ENCODE measurements at regions not wholly inside any gene's neighbourhood (a gene's known extent, or its start where the extent isn't known, plus 50 kb on each side); places are given as distances from the start of the nearest gene placed in this dataset.

- DNase-seq: no peak
Observed at GRCh38 chr4:144494280-144494679, 151.7 kb upstream of the HHIP start.

GRCh38 chr4:144495944-144496343 lies 150.0 kb upstream of the HHIP start:
- peak; percentile 38 for DNase-seq

GRCh38 chr4:144499777-144500176 lies 146.2 kb upstream of the HHIP start:
- peak; percentile 43 for DNase-seq

- DNase-seq: no peak
Observed at GRCh38 chr4:144501231-144501780, 144.7 kb upstream of the HHIP start.

GRCh38 chr4:144504883-144505282 lies 141.1 kb upstream of the HHIP start:
- no peak for DNase-seq

GRCh38 chr4:144507311-144508101 lies 138.4 kb upstream of the HHIP start:
- DNase-seq: no peak

GRCh38 chr4:144509088-144510015 lies 136.6 kb upstream of the HHIP start:
- DNase-seq: no peak

- DNase-seq: no peak
Observed at GRCh38 chr4:144514736-144515135, 131.2 kb upstream of the HHIP start.

- DNase-seq: no peak
Observed at GRCh38 chr4:144518181-144518895, 127.6 kb upstream of the HHIP start.

- no peak for DNase-seq
Observed at GRCh38 chr4:144531841-144532240, 114.1 kb upstream of the HHIP start.

- DNase-seq: no peak
Observed at GRCh38 chr4:144547678-144548298, 98.2 kb upstream of the HHIP start.

GRCh38 chr4:144556636-144557035 lies 89.3 kb upstream of the HHIP start:
- no peak for DNase-seq

GRCh38 chr4:144557404-144557803 lies 88.6 kb upstream of the HHIP start:
- no peak for DNase-seq

- DNase-seq: no peak
Observed at GRCh38 chr4:144562019-144562705, 83.8 kb upstream of the HHIP start.

GRCh38 chr4:144564358-144564757 lies 81.6 kb upstream of the HHIP start:
- no peak for DNase-seq

GRCh38 chr4:144565527-144566195 lies 80.3 kb upstream of the HHIP start:
- DNase-seq: no peak

GRCh38 chr4:144572660-144573059 lies 73.3 kb upstream of the HHIP start:
- no peak for DNase-seq

GRCh38 chr4:144574000-144574399 lies 72.0 kb upstream of the HHIP start:
- no peak for DNase-seq

GRCh38 chr4:144574509-144574908 lies 71.4 kb upstream of the HHIP start:
- no peak for DNase-seq

GRCh38 chr4:144575181-144575580 lies 70.8 kb upstream of the HHIP start:
- DNase-seq: no peak

GRCh38 chr4:144578681-144579080 lies 67.3 kb upstream of the HHIP start:
- no peak for DNase-seq
